Body of pancreas (tissue), 4 donors: ENCODE measurements at regions not wholly inside any gene's neighbourhood (a gene's known extent, or its start where the extent isn't known, plus 50 kb on each side); places are given as distances from the start of the nearest gene placed in this dataset.

Experiments
- CTCF ChIP-seq, 7 experiments: fragments of 450-650 bp in 4 of 7; fragments of 200-600 bp in 3 of 7; sonication (generic) in 3 of 7; IDR thresholded peaks; one replicate each; pipeline ENCODE4 v1.5.1; 2016 to 2019; ENCODE audit warnings: antibody characterized with exemption in 7 of 7
- POLR2A ChIP-seq, 3 donors: fragments of 450-650 bp; IDR thresholded peaks; one replicate each; pipeline ENCODE4 v1.6.1; 2016; ENCODE audit warnings: antibody characterized with exemption in 3 of 3, mild to moderate bottlenecking in 2 of 3

GRCh38 chr2:146004462-146004861, 1484.5 kb upstream of the ZEB2 start:
- TF ChIP-seq CTCF (IDR thresholded peaks at IDR 0.05), result no peak
- TF ChIP-seq POLR2A (IDR thresholded peaks at IDR 0.05), result no peak
